ENCODE measurements at regions not wholly inside any gene's neighbourhood (a gene's known extent, or its start where the extent isn't known, plus 50 kb on each side); places are given as distances from the start of the nearest gene placed in this dataset.
"Not testable (repeated sequence)": the region's sequence is repeated elsewhere in the genome, so short reads cannot be mapped to it uniquely, and the experiment has no call there.

- DNase-seq: no peak
Observed at GRCh38 chr17:27944546-27945332, 51.6 kb upstream of the LYRM9 start.

DNA sequence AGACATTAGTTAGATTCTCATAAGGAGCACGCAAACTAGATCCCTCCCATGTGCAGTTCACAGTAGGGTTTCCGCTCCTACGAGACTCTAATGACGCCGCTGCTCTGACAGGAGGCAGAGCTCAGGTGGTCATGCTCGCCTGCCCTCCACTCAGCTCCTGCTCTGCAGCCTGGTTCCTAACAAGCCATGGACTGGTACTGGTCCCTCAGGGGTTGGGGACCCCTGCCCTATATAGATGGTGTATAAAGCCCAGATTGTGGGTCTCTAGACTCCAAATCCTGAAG is 52.1 kb upstream of the LYRM9 start:
- no peak for DNase-seq

DNA sequence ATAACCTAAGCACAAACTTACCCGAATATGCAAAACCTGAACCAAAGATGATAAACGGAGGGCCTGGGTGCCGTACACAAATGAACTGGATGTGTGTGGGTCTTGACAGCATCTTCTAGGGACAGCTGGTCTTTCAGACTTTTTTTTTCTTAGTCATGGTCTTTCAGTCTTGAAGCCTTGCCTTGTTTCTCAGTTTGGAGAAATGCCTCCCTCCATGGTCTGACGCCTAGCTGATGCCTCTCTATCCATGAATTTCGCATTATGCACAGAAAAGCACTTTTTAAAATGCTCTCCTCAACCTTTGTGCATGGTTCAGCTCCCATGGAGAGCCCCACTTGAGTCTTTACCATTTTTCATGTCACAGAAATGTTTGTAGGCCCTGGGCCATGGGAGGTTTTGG is 52.8 kb upstream of the LYRM9 start:
- no peak for DNase-seq

DNA sequence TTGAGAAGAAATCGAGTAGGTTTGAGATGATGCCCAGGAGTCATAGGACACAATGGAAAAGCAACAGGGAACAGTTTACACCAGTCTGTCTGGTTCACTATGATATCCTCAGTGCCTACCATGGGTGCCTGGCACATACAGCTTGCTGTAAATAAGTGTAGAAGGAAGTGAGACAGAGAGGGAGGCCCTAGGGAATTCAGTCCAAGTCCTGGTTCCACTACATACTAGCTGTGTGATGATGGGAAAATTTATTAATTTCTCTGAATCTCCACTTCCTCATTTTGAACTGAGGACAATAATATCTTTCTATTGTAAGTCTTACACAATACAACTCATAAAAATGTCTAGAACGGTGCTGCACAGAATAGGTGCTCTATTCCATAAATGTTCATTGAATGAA is 53.3 kb upstream of the LYRM9 start:
- no peak for DNase-seq

DNA sequence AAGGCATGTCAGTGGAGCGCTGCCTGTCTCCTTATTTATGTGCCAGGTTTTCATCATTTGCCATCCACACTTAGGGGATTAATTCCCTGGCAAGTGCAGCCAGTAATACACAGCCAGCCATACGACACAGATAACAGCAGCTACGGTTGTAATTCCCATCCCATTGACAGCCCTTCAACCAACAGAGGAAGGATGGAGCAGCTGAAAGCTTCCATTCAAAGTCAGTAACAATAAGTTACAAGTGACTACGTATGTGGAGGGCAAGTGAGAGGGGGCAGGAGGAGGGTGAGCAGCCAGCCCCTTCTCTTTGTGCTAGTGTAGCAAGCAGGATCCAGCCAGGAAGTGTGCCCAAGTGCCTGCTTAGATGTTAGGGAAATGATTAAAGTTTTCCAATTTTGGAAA is 53.8 kb upstream of the LYRM9 start:
- no peak for DNase-seq

DNA sequence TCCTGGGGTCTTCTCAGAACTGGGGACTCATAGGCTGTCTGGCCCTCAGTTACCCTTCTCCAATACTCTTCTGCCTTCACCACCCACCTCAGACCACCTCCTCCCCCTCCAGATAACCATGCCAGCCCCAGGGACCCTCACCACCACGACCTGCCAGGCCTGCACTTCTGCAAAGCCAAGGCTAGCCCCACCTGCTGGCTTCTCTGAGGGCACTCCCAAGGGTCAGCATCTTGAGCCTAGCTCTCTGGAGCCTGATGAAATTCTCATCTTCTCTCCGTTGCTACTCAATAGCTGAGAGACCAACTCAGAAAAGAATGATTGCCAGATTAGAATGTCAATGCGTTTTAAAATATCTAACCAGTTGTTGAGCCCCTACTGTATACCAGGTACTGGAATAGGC is 56.1 kb upstream of the LYRM9 start:
- DNase-seq: no peak

- DNase-seq: not testable (repeated sequence)
Observed at GRCh38 chr17:27950225-27950624, 57.1 kb upstream of the LYRM9 start.

DNA sequence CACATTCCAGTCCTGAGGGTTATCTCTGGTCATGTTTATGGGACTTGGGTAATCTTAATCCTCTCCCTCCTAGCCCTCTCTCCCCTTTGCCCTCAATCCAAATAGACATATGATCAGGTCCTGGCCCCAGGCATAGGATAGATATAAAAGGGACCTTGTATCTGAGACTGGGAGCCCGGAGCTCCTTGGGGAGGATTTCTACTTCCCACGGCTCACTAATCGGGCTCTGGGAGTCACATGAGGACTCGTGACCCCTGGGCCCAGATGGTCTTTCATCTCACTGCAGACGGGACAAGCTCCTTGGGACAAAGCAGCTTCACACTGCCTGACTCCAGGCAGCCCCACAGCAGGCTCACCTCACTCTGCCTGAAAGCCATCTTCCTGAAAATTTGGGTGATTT is 57.8 kb upstream of the LYRM9 start:
- DNase-seq: no peak

GRCh38 chr17:27951872-27952271 is 58.7 kb upstream of the LYRM9 start:
- no peak for DNase-seq

DNA sequence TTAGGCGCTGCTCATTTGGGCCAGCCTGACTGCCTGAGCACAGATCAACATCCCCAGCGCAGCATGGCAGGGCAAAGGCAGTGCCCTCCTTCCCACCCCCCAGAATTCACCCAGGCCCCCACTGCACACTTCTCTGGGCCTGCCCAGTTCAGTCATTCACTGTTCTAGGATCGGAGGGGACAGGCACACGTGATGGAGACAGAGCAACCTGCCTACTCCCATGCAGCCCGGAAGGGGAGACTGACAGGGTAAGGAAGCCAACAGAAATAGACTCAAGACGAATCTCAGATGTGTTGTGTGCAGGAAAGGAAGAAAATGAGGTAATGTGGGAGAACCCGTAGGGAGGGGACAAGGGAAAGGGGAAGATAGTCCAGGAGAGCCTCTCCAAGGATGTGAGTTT is 59.2 kb upstream of the LYRM9 start:
- no peak for DNase-seq

DNA sequence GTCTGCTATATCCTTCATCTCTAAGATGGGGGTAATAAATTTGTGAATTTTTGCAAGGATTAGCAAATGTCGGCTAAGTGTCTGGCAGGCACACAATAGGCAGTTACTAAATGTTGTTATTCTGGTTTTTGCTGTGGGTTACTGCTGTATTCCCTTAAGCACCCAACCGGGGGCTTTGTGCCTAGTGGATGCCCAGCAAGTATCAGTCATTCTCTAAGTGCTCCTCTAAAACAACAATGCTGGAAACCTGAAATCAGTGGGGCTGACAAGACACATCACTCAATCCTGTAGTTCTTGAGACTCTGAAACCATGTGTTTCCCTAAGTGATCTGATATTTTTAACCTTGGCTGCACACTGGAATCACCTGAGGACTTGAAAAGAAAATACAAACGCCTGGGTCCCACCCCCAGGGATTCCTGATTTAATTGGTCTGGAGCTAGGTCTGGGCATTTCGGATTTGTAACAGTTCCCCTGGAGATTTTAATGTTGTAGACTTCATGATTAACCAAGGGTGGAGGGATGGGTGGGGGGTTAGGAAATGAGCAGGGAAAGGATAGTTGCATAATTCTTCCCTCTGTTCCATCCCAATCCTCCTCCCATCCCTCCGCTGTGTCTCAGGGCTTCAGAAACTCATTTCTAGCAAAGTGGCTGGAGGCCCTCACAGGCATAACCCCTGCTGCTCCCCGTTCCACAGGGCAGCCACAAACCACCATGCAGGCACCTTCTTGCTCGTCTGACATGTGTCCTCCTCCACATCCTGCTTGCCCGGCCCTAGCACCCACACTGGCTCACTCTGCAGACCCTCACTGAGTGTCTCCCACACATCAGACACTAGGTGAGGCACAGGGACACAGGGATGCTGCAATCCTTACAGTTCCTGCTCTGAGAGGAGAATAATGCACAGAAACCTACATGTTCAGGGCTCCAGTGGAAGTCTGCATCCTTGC is 61.7 kb upstream of the LYRM9 start:
- peak; percentile 25 for DNase-seq

DNA sequence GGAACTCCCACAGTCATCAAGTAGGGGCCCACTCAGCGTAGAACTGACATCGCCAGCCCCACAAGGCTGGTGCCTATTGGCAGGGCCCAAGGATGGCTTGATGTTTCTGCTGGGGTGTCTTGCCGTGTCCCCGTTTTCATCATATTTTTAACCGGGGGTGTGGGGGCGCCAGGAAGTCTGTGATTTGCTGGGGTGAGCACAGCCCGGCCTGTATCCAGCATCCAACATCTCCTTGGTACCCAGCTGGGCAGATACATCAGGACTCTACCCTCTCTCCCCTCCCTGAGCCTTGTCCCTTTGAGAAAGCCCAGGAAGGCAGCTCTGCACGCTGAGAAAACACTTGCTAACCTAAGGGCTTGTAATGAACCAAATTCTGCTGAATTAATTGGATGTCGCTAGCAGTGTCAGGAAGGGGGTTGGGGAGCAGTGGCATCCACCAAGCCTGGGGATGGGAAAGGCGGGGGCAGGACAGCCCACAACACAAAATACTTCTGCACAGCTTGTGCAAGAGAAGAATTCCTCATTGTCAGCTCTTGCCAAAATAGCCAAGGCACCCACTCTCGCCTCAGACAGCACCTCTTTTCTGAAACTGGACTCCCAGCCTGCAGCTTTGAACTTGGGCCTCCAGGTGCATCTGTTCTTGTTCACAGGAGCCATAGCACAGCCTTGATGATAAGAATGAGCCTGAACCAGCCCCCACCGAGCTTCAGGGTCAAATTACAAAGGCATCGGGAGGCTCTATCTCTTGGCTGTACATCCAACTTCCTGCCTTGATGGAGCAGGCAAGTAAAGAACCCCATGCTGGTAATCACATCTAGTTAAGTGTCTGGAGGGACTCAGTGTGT is 63.7 kb upstream of the LYRM9 start:
- no peak for DNase-seq

DNA sequence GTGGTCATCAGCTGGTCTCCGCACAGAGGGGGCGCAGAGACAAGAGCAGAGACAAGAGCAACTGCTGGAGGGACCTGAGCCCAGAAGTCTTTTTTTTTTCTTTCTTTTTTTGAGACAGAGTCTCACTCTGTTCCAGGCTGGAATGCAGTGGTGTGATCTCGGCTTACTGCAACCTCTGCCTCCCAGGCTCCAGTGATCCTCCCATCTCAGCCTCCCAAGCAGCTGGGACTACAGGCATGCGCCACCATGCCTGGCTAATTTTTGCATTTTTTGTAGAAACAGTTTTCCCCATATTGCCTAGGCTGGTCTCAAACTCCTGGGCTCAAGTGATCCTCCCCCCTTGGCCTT is 64.3 kb upstream of the LYRM9 start:
- DNase-seq: not testable (repeated sequence)

- DNase-seq: no peak
Observed at GRCh38 chr17:27958708-27959381, 65.7 kb upstream of the LYRM9 start.

DNA sequence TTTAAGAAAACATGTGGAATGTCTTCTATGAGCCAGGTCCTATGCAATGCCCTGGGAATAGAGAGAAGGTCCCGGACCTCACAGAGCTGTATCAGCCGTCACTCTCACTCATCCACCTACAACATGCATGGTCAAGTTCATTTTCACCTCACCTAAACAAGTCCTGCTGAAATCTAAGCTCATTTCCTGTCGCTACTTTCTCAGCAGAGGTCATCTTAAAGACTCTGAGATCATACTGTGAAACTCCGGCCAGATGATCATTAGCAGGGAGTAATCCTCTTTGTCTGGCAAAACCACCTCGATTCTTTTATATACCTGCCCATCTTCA is 66.2 kb upstream of the LYRM9 start:
- peak; percentile 13 for DNase-seq

DNA sequence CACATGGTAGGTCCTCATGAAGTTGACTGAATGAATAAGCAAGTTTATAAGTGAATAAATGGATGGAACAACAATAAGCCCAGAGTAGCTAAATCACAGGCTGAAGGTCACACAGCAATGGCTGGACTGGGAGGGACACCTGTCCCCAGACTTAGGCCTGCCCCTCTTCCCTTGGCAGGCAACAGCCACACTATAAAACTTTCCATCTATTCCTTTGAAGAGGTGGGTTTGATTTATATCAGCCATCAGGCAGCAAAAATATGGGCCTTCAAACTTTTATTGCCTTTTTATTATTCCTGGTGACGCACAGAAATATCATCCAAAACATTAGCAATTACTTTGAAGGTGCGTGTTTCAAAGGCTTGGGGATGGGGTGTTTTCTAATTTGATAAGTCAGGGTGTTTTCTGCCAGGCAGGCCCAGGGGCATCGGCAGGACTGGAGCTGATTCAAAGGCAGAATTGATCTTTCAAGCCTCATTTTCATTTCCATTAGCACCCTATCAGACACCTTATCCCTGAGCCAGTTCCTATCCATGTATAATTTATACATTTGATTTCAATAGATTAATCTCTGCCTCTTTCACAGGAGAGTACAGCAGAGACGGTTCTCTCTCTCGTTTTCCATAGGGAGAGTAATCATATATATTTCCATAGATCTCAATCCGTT is 67.2 kb upstream of the LYRM9 start:
- no peak for DNase-seq

DNA sequence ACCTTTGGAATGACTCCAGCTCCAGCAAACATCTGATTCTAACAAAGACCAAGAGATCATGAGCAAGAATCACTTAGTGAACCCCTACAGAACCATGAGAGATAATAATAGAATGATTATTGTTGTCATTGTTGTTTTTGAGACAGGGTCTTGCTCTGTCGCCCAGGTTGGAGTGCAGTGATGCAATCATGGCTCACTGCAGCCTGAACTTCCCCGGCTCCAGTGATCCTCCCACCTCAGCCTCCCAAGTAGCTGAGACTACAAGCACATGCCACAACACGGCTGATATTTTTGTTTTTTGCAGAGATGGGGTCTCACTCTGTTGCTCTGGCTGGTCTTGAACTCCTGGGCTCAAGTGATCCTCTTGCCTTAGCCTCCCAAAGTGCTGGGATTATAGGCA is 69.4 kb upstream of the LYRM9 start:
- DNase-seq: not testable (repeated sequence)

GRCh38 chr17:27965224-27965623 is 72.1 kb upstream of the LYRM9 start:
- DNase-seq: peak; percentile 95

- no peak for DNase-seq
Observed at GRCh38 chr17:27968206-27968732, 74.2 kb upstream of the NLK start.

DNA sequence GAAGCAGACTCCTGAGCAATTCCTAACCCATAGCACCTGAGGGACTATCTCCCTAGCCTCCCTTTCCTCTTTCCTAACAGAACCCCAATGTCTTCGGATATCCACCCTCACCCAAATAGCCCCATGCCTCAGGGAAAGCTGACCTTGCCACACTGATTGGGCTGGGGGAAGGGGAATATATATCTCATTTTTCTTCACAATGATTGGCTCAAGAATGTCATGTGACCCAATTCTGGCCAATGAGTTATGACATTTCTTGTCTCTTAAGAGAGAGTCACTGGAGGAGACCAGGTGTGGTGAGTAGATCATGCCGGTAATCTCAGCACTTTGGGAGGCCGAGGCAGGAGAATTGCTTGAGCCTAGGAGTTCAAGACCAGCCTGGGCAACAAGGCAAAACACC is 71.9 kb upstream of the NLK start:
- no peak for DNase-seq

- DNase-seq: no peak
Observed at GRCh38 chr17:27973258-27974044, 69.0 kb upstream of the NLK start.

Measured in kidney glomerular epithelial cell (primary cell).